ENCODE measurements at regions not wholly inside any gene's neighbourhood (a gene's known extent, or its start where the extent isn't known, plus 50 kb on each side); places are given as distances from the start of the nearest gene placed in this dataset.

DNA sequence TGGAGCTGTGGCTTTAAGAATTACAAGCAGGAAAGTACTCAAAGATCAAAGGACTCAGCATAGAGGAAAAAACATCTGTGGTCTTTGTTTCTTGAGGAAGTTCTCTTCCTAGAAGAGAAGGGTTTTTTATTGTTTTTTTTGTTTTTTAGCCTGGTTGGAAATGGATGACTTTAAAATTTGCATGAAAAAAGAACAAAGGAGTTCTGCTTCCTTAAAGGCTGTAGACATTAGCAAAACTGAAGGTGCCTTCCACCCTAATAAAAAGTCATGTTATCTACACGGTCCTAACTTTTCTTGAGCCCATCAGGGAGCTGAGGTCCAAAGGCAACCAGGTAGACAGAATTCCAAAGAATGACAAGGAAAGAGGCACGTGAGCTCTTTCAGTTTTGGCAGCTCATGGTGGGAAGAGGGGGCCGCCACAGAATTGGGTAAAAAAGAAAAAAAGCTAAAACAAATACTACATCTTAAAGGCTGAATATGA, 356.6 kb downstream of the SH2D4B start:
- DNase-seq (ENCODE audit: low spot score), result no peak
- CTCF ChIA-PET, result no interaction called here
- Histone ChIP-seq H3K36me3 (ENCODE audit: insufficient read depth, low read length, poor library complexity, severe bottlenecking) (no peaks in the 10 kb centered on the region), H3K9me3 (ENCODE audit: low read depth, low read length, poor library complexity, severe bottlenecking) (no peaks in the 10 kb centered on the region), H3K4me1 (ENCODE audit: insufficient read depth, low read length, poor library complexity, severe bottlenecking) (no peaks in the 10 kb centered on the region), H3K27me3 (replicated peaks; ENCODE audit: insufficient read depth, low read depth, low read length, poor library complexity) (no peaks in the 10 kb centered on the region), H3K27ac (ENCODE audit: low read depth, low read length, poor library complexity, severe bottlenecking) (no peak overlapping the region), H3K4me3 (ENCODE audit: low read depth, low read length, poor library complexity, severe bottlenecking) (no peak overlapping the region)
- TF ChIP-seq, protein P1, sequence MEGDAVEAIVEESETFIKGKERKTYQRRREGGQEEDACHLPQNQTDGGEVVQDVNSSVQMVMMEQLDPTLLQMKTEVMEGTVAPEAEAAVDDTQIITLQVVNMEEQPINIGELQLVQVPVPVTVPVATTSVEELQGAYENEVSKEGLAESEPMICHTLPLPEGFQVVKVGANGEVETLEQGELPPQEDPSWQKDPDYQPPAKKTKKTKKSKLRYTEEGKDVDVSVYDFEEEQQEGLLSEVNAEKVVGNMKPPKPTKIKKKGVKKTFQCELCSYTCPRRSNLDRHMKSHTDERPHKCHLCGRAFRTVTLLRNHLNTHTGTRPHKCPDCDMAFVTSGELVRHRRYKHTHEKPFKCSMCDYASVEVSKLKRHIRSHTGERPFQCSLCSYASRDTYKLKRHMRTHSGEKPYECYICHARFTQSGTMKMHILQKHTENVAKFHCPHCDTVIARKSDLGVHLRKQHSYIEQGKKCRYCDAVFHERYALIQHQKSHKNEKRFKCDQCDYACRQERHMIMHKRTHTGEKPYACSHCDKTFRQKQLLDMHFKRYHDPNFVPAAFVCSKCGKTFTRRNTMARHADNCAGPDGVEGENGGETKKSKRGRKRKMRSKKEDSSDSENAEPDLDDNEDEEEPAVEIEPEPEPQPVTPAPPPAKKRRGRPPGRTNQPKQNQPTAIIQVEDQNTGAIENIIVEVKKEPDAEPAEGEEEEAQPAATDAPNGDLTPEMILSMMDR (conservative IDR thresholded peaks at IDR 0.05; ENCODE audit: low read depth, low read length), result no peak
- TF ChIP-seq EZH2 (IDR thresholded peaks at IDR 0.05; ENCODE audit: borderline replicate concordance, low read depth, low read length, poor library complexity, severe bottlenecking), result no peak
- POLR2A ChIA-PET (ENCODE audit: low non-redundant PET), result no interaction called here
- BruUV-seq (replicated peaks), result no TSS peak
- intact Hi-C loops (cut with micrococcal nuclease; ENCODE audit: unreplicated experiment), result no loop called here

DNA sequence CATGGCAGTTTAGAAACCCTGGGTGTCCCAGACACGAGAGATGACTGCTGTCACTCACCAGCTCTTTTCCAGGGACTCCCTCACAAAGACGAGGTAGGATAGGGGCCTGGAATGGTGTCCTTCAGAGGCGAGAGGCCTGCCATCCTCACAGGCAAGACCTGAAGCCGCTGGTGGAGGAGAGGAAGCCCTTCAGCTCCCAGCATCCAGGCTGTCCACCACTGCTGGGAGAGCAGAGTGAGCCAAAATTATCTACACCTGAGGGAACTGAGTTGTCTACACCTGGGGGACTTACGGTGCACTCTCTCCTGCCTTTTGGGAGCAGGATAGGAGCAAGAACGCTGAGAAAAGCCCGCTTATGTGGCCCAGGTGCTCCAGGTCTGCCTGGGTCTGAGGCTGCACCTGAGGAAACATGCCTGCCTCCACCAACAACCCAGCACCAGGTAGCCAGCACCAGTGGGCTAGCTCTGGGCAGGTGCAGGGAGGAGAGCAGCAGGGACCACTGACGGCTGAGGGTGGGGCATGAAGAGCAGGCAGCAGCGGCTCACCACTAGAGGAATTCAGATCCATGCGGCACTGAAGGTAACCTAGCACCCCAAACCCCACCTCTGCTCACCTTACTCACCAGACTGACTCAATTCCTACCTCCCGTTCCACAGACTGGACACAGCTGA, 357.2 kb downstream of the SH2D4B start:
- Histone ChIP-seq H3K4me1 (ENCODE audit: insufficient read depth, low read length, poor library complexity, severe bottlenecking) (no peaks in the 10 kb centered on the region), H3K36me3 (ENCODE audit: insufficient read depth, low read length, poor library complexity, severe bottlenecking) (no peaks in the 10 kb centered on the region), H3K27ac (ENCODE audit: low read depth, low read length, poor library complexity, severe bottlenecking) (no peak overlapping the region), H3K9me3 (ENCODE audit: low read depth, low read length, poor library complexity, severe bottlenecking) (no peaks in the 10 kb centered on the region), H3K4me3 (ENCODE audit: low read depth, low read length, poor library complexity, severe bottlenecking) (no peak overlapping the region), H3K27me3 (replicated peaks; ENCODE audit: insufficient read depth, low read depth, low read length, poor library complexity) (no peaks in the 10 kb centered on the region)
- intact Hi-C loops (cut with micrococcal nuclease; ENCODE audit: unreplicated experiment), result no loop called here
- CTCF ChIA-PET, result no interaction called here
- POLR2A ChIA-PET (ENCODE audit: low non-redundant PET), result no interaction called here
- no TSS peak for BruUV-seq (replicated peaks)
- TF ChIP-seq, protein P1 (conservative IDR thresholded peaks at IDR 0.05; ENCODE audit: low read depth, low read length), result no peak
- TF ChIP-seq EZH2 (IDR thresholded peaks at IDR 0.05; ENCODE audit: borderline replicate concordance, low read depth, low read length, poor library complexity, severe bottlenecking), result no peak
- no peak for DNase-seq (ENCODE audit: low spot score)

DNA sequence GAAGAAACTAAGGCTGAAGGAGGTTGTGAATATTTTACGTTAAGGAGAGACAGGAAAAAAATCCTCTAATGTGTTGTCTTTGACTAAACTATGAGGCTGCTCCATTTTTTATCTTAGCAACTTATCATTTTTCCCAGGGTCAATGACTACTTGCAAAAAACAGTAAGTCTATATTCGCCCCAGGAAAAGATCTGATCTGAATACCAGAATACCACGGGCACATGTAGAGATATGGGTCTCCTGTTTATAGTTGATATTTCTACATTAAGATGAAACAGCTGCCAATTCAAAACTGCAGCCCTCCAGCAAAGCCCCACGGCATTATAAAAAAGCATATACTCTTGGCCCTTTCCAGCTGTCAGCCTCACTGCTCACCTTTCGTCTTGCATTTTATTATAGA, 358.4 kb downstream of the SH2D4B start:
- ChIA-PET POLR2A (ENCODE audit: low non-redundant PET) (no interaction called here), CTCF (no interaction called here)
- H3K4me3 ChIP-seq (ENCODE audit: low read depth, low read length, poor library complexity, severe bottlenecking), result no peak overlapping the region
- H3K4me1 ChIP-seq (ENCODE audit: insufficient read depth, low read length, poor library complexity, severe bottlenecking), result no peaks in the 10 kb centered on the region
- H3K27me3 ChIP-seq (replicated peaks; ENCODE audit: insufficient read depth, low read depth, low read length, poor library complexity), result no peaks in the 10 kb centered on the region
- H3K9me3 ChIP-seq (ENCODE audit: low read depth, low read length, poor library complexity, severe bottlenecking), result no peaks in the 10 kb centered on the region
- DNase-seq (ENCODE audit: low spot score), result no peak
- TF ChIP-seq, protein P1 (conservative IDR thresholded peaks at IDR 0.05; ENCODE audit: low read depth, low read length), result no peak
- TF ChIP-seq EZH2 (IDR thresholded peaks at IDR 0.05; ENCODE audit: borderline replicate concordance, low read depth, low read length, poor library complexity, severe bottlenecking), result no peak
- no peaks in the 10 kb centered on the region for H3K36me3 ChIP-seq (ENCODE audit: insufficient read depth, low read length, poor library complexity, severe bottlenecking)
- no TSS peak for BruUV-seq (replicated peaks)
- intact Hi-C loops (cut with micrococcal nuclease; ENCODE audit: unreplicated experiment), result no loop called here
- no peak overlapping the region for H3K27ac ChIP-seq (ENCODE audit: low read depth, low read length, poor library complexity, severe bottlenecking)

Measured in A673 (cell line).